Putamen (tissue), 1 donor: ENCODE measurements at regions not wholly inside any gene's neighbourhood (a gene's known extent, or its start where the extent isn't known, plus 50 kb on each side); places are given as distances from the start of the nearest gene placed in this dataset.

Experiments
- DNase-seq: peaks from one replicate; pipeline ENCODE4 v3.0.0-alpha.2; 2016; ENCODE audit warnings: low spot score

DNA sequence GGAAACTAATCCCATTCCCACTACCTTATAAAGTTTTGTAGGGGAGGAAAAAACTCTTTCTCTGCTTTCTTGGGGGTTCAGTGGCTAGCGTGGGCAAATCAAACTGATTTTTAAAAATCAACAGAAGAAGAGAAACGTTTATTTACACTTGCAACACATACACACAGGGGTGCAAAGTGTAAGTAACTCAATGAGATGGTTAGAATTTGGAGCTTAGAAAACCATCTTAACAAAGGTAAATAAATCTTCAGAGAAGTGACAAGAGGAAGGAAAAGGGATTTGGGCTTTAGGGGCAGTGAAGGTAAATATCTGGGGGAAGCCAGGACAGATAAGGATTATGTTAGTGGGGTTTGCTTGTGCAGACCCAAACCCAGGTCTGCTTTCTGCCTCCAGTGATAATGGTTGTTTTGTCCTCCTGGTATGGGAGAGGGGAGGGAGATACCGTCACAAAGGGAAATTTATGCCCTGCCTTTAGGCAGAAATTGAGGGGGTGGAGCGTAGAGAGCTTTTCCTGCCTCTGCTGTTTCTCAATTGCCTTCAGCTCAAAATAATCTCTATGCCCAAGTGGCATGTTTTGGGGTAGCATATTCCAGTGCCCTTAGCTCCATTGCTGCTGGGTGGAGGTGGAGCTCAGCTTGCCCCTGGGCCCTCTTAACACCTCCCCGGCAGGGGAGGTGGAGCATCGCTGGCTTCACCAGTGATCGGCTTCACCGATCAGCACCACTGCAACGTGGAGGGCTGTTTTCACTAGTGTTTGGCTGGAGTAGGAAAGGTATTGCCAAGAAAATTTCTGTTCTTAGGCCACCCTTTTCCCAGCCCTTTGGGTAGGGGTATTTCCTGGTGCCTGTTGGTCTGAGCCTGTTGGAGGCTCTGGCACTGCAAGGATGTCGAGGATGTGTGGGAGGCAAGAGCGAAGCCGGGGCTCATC lies 92.2 kb downstream of the TEX51 start:
- DNase-seq = no peak

DNA sequence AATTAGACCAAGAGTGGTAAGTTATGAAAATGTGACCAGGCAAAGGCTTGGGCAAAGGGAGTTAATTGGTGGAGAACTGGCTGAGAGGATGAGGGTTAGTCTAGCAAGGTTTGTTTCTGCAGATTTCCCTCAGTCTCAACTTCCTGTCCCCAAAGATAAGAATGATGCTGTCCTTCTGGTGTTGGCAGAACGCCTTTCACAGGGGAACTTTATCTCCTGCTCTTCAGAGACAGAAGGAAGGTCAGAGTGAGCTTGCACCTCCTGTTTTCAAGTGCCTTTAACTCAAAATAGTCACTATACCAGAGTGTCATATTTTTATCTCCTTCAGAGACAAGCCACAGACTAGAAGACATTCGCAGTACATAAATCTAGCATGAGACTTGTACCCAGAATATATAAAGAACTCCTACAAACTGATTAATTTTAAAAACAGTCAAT lies 95.7 kb downstream of the TEX51 start:
- DNase-seq = no peak

DNA sequence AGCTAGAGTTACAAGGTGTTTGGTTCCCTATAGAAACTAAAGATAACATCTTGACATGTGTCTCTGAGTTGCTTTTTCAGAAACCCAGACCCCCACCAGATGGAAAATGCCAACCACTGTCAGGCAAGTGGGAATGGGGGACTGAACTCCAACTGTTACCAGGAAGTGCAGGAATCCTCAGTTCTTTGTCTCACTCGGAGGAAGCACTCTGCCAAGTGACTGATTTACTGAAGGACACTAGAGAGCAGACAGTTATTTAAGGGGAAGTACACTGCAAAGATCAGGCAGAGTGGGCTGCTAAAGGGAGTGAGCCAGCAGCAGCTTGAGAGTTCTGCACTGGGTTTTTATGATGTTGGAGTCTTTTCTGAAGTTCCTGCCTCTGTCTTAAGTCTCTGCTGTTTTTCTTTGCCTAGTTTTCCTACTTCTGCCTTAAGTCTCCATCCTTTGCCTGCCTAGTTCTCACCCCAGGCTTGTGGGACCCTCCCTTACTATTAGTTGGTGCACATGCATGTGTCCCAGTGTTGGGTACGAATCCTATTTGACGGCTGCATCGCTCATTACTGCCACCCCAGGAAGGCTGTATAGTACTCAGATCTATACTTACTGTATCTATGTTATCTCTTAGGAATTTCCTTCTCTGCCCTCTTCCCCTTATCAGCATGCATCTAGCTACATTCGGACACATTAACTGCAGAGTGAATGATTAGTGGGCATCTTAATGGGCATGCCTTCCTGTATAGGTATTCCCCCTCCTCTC lies 97.1 kb downstream of the TEX51 start:
- DNase-seq = no peak

DNA sequence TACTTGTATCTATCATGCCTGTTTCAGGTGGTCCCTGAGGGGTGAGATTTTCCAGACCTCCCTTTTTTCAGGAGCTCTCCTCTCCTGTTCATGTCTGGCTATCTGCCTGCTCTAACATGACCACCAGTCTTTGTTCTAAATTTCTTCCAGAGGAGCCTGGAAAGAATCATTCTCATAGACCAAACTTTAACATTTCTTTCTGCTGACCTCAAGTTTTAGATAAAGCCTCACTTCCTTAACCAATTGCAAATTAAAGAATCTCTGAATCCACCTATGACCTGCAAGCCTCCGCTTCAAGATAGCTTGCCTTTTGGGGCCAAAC lies 97.6 kb downstream of the TEX51 start:
- DNase-seq = no peak
